Left ventricle myocardium superior (tissue), 1 donor: ENCODE measurements at regions not wholly inside any gene's neighbourhood (a gene's known extent, or its start where the extent isn't known, plus 50 kb on each side); places are given as distances from the start of the nearest gene placed in this dataset.

Source experiments
- ATAC-seq: fragments of 200-7000 bp; cut with Tn5 transposase; one replicate; pipeline ENCODE4 v1.9.1; 2020; ENCODE audit warnings: mild to moderate bottlenecking, moderate library complexity
- DNase-seq: peaks from one replicate; pipeline ENCODE4 v3.0.0-alpha.2; 2020
- intact Hi-C: fragments of 100-400 bp; cut with micrococcal nuclease; formaldehyde crosslinking; loops from one replicate; pipeline ENCODE4 v1.11.0; 2022
- donor health status: DM: no; HTN: yes; CAD: no; lungs with severe emphysema.

DNA sequence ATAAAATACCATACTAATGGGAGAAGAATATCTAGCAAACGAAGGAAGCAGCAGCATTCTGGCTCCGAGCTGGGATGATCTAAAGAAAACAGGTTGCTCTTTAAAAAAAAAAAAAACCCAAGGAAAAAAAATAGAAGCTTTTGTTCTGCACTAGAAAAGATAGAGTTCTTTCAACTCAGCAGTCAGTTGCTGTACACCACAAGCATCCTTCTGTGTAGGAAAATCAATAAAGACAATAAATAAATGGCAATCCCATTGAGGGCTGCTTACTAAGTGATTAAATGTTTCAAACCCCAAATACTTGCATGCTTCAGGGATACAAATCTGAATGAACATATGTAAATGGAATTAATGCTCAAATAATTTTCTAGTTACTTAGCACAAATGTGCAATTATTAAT is 207.1 kb downstream of the TEX36 start:
- intact Hi-C loops, result no loop called here

DNA sequence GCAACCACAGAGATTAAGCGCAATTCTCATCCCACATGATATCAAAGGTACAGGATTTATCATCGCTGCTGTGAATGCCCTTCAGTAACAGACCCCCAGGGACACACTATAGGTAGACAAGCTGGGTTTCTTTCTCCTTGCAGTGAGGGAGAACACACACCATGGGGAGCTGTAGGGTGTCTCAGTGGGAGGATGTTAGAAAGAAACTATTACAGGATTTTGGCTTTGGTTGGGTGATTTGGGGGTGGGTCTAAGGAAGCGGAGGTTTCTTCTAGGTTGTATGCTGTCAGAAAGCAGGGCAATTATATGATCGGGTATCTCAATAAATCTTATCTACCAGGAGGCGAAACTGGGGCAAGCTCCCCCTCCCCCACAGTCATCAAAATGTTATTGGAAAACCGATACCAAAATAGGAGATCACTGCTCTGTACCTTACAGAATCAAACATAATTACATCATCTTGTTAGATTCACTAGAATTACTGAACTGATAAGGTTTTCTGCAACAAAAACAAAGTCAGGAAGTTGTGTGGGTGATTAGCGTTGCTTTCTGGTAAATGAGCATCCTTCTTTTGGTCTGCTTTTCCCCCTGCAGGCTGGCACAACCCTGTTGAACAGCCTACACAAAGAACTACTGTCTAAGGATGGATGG is 209.7 kb downstream of the TEX36 start:
- DNase-seq, result no peak
- no peak for ATAC-seq
- intact Hi-C loops, result no loop called here

More for the DNA sequence above, 207.1 kb downstream of the TEX36 start:
- DNase-seq (no peak), ATAC-seq (no peak)

- ATAC-seq, result no peak
These were observed 210.9 kb downstream of the TEX36 start for GRCh38 chr10:125472010-125472607.

GRCh38 chr10:125468278-125468677 is 214.7 kb downstream of the TEX36 start:
- ATAC-seq, result no peak
- DNase-seq, result no peak
- intact Hi-C loops, result no loop called here

More at GRCh38 chr10:125472010-125472607, 210.9 kb downstream of the TEX36 start:
- intact Hi-C loops, result no loop called here
- DNase-seq, result no peak

DNA sequence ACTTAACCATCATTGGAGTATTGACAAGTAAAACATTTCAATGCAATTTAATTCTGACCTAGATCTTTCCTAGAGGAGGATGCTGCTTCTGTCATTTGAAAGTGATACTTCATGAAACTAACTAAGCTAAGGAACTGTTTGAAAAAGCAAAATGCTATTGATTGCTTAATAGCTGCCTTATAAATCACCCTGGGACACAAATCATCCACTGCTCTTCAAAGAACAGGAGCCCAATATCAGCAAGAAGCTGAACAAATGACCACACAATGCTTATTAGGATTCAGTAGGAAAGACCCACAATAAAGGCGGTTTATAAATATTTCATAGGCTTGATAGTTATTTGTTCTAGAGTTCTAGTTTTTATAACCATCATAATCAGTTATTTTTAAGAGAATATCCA is 216.3 kb downstream of the TEX36 start:
- ATAC-seq (no peak), DNase-seq (no peak)
- intact Hi-C loops, result no loop called here

DNA sequence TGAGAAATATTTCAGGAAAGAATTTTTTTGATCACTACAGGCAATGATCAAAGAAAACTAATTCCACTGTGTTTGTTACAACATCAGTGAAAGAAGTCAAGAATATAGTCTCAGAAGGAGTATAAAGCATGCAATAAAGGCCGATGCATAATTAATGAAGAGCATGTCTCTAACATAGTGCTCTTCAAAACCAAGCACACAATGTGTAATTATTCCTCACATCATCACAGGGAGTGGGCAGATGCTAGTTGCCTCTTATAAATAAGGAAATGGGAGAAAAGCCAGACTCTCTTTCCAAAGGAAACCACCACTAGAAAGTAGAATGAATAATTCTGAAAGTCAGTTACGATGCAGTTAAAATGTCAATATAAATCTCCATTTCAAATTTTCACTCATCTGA is 220.1 kb downstream of the TEX36 start:
- intact Hi-C loops, result no loop called here
- no peak for ATAC-seq
- no peak for DNase-seq

DNA sequence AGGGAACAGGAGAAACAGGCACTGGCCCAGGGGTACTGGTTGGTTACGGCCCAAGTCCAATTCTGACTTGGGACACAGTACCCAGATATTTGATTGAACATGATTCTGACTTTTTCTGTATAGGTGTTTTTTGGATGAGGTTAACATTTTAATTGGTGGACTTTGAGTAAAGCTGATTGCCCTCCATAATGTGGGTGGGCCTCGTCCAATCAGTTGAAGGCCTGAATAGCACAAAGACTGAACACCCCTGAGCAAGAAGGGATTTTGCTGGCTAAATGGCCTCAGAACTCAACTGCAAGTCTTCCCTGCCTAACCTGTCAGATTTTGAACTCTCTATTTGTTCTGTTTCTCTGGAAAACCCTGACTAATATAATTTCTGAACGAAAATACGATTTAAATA is 222.6 kb downstream of the TEX36 start:
- ATAC-seq (no peak), DNase-seq (no peak)
- intact Hi-C loops, result no loop called here

DNA sequence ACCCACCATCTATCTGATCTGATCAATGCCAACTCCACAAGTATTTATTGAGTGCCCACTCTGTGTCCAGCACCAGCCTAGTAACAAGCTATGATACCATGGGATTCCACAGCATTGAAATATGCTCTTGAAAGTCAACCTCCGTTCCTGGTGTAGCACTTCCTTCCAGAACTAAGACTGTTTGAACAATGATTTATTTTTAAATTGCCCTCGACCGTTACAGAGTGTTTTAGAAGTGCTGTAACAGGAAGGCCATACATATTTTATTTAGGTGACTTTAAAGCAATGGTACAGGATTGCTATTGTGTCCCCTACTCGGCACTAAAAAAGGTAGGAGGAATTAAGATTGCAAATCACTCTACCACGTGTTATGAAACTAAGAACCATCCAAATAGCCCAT is 225.6 kb downstream of the TEX36 start:
- DNase-seq, result no peak
- no peak for ATAC-seq
- intact Hi-C loops, result no loop called here

GRCh38 chr10:125455855-125456254 is 227.1 kb downstream of the TEX36 start:
- DNase-seq, result no peak
- ATAC-seq, result no peak
- intact Hi-C loops, result no loop called here

- intact Hi-C loops, result no loop called here
- ATAC-seq, result no peak
These were observed 227.5 kb downstream of the TEX36 start for GRCh38 chr10:125455431-125455830.

DNA sequence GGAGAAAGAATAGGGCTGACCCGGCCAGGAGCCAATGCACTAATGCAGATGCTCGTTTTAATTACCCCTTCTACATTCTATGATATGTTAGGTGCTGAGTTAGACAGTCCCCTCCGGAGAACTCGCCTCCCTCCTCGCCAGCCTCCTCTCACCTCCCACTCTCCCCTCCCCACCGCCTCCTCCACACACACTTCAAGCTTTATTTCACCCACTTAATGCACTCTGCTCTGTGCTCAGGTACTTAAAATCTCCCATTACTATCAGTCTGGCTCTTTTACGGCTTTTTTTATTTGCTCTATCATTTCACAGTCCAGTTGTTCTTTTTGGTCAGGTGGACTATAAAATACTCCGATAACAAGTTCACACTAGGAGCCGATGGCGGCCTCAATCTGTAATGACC is 231.6 kb downstream of the TEX36 start:
- intact Hi-C loops, result no loop called here
- ATAC-seq (no peak), DNase-seq (no peak)

More at GRCh38 chr10:125455431-125455830, 227.5 kb downstream of the TEX36 start:
- DNase-seq, result no peak

GRCh38 chr10:125450218-125450617 is 232.7 kb downstream of the TEX36 start:
- ATAC-seq, result no peak
- DNase-seq, result no peak
- intact Hi-C loops, result no loop called here

DNA sequence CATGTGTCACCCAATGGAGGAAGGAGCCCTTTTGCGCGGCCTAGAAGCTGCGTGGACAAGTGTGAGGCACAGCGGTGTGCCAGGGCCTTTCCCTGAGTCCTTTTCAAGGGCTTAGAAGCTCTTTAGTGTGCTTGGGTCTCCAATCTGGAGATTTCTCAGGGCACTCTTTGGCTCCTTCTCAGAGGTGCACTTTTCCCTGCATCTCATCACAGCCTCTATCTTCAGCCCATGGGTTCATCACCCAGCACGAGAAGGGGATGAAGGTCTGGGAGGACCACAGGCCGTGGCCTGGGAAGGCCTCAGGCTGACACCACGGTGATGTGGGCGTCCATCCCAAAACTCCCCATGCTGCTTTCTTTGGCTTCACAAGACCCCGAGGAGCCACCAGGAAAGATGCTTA is 233.4 kb downstream of the TEX36 start:
- ATAC-seq (no peak), DNase-seq (no peak)
- intact Hi-C loops, result no loop called here

DNA sequence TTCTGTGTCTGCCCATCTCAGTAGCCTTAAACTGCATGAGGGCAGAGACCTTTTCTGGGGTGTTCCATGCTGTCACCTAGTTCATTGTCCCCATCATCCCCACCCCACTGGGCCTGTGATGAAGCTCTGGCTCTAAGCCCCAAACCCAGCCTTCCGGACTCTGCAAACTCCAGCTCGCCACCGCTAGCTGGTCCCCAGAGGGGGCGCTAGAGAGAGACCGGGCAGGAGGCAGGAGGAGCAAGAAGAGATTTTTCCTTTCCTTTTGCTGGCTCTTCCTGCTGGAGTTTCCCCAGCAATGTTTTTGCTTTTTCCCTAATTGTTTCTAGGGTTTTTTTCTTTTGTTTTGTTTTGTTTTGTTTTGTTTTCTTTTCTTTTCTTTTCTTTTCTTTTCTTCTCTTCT is 234.4 kb downstream of the TEX36 start:
- DNase-seq, result no peak
- no peak for ATAC-seq
- intact Hi-C loops, result no loop called here

- DNase-seq (no peak), ATAC-seq (no peak)
- intact Hi-C loops, result no loop called here
These were observed 238.2 kb downstream of the TEX36 start for GRCh38 chr10:125444790-125445189.

DNA sequence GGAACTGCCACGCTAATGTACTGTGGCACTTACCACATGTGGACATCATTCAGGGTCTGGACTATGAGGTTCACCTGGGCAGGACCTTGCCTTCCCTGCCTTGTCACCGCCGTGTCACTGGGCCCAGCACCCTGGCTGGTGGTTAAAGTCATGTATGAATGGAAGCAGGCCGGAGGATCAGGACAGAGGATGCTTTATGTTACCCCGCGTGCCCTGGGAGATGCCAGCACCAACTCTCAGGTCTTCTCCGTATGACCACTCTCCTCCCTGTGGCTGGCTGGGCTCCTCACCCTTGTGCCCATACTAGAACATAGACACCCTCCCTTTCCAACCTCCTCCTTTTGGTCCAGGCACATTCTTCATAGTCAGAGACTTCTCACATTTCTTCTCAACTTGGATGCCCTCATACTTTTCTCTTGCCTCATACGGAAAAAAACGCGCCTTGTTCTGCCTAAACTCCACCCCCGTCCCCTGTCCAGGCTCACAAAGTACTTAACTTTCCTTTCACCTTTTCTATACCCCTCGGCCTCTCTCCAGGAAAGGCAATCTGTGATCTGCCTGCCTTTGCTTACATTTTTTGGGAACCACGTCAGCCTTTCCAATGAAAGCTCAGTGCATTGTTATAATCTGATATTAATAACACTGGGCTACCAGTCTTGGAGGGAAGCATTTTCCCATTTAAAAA is 240.0 kb downstream of the TEX36 start:
- no peak for ATAC-seq
- intact Hi-C loops, result no loop called here
- no peak for DNase-seq

DNA sequence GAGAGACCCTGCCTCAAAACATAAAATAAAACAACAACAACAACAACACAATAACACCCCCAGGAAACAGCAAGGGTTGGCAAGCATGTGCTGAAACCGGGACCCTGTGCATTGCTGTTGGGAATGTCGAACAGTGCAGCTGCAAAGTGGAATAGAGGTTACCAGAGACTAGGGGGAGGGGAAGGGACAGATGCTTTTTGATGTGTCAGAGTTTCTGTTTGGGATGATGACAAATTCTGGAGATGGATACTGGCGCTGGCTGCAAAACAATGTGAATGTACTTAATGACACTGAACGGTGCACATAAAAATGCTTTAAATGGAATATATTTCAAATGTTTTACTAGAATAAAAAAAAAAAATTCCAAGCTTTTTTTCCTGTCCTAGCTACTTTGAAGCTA is 241.8 kb downstream of the TEX36 start:
- intact Hi-C loops, result no loop called here
- no peak for DNase-seq
- no peak for ATAC-seq

DNA sequence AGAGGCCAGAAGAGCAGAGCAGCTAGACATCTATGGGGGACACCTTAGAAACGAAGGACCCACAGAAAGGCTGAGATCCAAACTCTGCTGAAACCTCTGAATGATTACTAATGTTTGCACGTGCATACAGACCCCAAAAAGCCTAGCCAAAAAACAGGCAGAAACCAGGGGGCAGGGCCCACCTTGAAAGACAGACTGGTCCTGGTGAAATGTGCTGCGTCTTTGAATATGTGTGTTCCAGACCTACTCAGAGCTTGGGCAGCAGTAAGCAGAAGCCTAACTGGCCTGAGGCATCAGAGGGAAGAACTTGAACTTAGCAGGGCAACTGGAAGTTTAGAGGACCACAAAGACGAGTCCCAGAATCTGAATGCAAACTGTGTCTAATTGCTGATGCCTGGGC is 251.8 kb downstream of the TEX36 start:
- DNase-seq (no peak), ATAC-seq (no peak)
- intact Hi-C loops, result no loop called here

GRCh38 chr10:125428054-125428453 is 254.9 kb downstream of the TEX36 start:
- ATAC-seq (no peak), DNase-seq (no peak)
- intact Hi-C loops, result no loop called here

GRCh38 chr10:125424191-125424847 is 258.6 kb downstream of the TEX36 start:
- intact Hi-C loops, result no loop called here
- no peak for ATAC-seq
- no peak for DNase-seq
